Esophagus muscularis mucosa (tissue), 4 donors: ENCODE measurements at regions not wholly inside any gene's neighbourhood (a gene's known extent, or its start where the extent isn't known, plus 50 kb on each side); places are given as distances from the start of the nearest gene placed in this dataset.
A peak's percentile ranks its signal among the peaks of the same experiment; 100 is the strongest.
"Not testable (repeated sequence)": the region's sequence is repeated elsewhere in the genome, so short reads cannot be mapped to it uniquely, and the experiment has no call there.

Experiments used
- DNase-seq: peaks from one replicate; pipeline ENCODE4 v3.0.0-alpha.2; 2017; ENCODE audit errors: extremely low spot score
- H3K27ac ChIP-seq, 4 donors: fragments of 200-600 bp; sonication (generic); replicated peaks in 1 of 4; 1 replicate in 3 of 4; 2 replicates in 1 of 4; pipeline ENCODE4 v1.5.1; 2016 to 2019; ENCODE audit warnings: mild to moderate bottlenecking in 1 of 4
- H3K27me3 ChIP-seq, 4 donors: fragments of 200-600 bp; sonication (generic); one replicate each; pipeline versions ENCODE4 v1.5.1 to v1.6.0; 2016 to 2019
- H3K36me3 ChIP-seq, 4 donors: fragments of 200-600 bp; sonication (generic); one replicate each; pipeline ENCODE4 v1.5.1; 2016 to 2019
- H3K4me1 ChIP-seq, 4 donors: fragments of 200-600 bp; sonication (generic); one replicate each; pipeline ENCODE4 v1.5.1; 2016 to 2019
- H3K4me3 ChIP-seq, 4 donors: fragments of 200-600 bp; sonication (generic); 1 replicate in 2 of 4; 2 replicates in 2 of 4; pipeline ENCODE4 v1.5.1; 2016 to 2019; ENCODE audit warnings: mild to moderate bottlenecking in 4 of 4, moderate library complexity in 1 of 4
- H3K9me3 ChIP-seq, 4 donors: fragments of 200-600 bp; sonication (generic); 1 replicate in 3 of 4; 2 replicates in 1 of 4; pipeline ENCODE4 v1.5.1; 2016 to 2019
- EP300 ChIP-seq: sonication (generic); formaldehyde crosslinking; IDR thresholded peaks from one replicate; pipeline ENCODE4 v1.6.1; 2017; ENCODE audit warnings: antibody characterized with exemption
- POLR2A ChIP-seq: fragments of 450-650 bp; IDR thresholded peaks from one replicate; pipeline ENCODE4 v1.6.1; 2017; ENCODE audit warnings: antibody characterized with exemption, moderate library complexity, mild to moderate bottlenecking, low read depth
- POLR2AphosphoS5 ChIP-seq, 2 donors: sonication (generic); formaldehyde crosslinking; IDR thresholded peaks; one replicate each; pipeline ENCODE4 v1.6.1; 2017; ENCODE audit warnings: antibody characterized with exemption in 2 of 2
- WGBS: methylation state at CpG from one replicate; pipeline ENCODE4 v1.1.5; 2018; 5-methylcytosine and 5-hydroxymethylcytosine counted together
- intact Hi-C: fragments of 100-400 bp; cut with DNase I; formaldehyde crosslinking; loops from one replicate; pipeline ENCODE4 v1.15.1; 2023
- TF ChIP-seq, protein P1 (sequence below), 3 experiments: fragments of 200-600 bp in 2 of 3; fragments of 450-650 bp in 1 of 3; sonication (generic) in 2 of 3; IDR thresholded peaks; one replicate each; pipeline ENCODE4 v1.5.1; 2017 to 2019; ENCODE audit warnings: antibody characterized with exemption in 3 of 3, mild to moderate bottlenecking in 2 of 3, moderate library complexity in 1 of 3

DNA sequence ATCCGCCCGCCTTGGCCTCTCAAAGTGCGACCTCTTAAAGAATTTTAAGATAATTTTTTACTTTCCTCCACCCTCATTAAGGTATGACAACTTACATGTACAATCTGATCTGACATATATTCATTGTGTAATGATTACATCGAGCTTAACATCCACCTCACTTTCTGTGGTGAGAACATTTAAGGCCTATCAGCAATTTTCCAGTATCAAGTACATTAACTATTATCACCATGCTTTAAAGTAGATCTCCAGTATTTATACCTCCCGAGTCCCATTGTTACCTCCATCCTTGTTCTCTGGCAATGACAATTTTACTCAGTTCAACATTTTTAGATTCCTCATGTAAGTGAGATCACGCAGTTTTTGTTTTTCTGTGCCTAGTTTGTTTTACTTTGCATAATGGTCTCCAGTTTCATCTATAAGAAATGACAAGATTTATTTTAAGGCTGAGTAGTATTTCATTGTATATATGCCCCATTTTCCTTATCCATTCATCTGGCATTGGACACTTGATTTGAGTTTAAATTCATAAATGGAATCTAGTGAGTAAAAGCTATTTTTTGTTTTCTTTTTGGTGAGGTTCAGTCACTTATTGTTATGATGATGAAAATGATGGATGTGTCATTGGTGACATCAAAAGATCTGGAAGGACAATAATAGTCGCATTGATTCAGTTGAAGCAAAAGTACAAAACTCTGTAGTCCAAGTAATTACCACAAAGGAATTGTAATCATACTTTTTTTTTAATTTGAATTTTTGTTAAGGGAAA is 87.0 kb downstream of the OR2B2 start:
- peak overlapping the region; percentile 39 to 62 (median 48) for H3K4me3 ChIP-seq
- peaks cover 2 to 11% (median 5%) of the 10 kb centered on the region in 4 donors for H3K4me1 ChIP-seq
- H3K9me3 ChIP-seq: no peaks in the 10 kb centered on the region
- peaks cover 0 to 45% (median 21%) of the 10 kb centered on the region in 4 donors for H3K27me3 ChIP-seq
- no peaks in the 10 kb centered on the region for H3K36me3 ChIP-seq
- intact Hi-C loops: no loop called here
- 51% methylated on average over 7 of the region's 7 CpGs for WGBS
- peak overlapping the region in 2 of 4 donors; percentile 81 to 84 for H3K27ac ChIP-seq
- no peak for TF ChIP-seq POLR2A
- TF ChIP-seq, protein P1, sequence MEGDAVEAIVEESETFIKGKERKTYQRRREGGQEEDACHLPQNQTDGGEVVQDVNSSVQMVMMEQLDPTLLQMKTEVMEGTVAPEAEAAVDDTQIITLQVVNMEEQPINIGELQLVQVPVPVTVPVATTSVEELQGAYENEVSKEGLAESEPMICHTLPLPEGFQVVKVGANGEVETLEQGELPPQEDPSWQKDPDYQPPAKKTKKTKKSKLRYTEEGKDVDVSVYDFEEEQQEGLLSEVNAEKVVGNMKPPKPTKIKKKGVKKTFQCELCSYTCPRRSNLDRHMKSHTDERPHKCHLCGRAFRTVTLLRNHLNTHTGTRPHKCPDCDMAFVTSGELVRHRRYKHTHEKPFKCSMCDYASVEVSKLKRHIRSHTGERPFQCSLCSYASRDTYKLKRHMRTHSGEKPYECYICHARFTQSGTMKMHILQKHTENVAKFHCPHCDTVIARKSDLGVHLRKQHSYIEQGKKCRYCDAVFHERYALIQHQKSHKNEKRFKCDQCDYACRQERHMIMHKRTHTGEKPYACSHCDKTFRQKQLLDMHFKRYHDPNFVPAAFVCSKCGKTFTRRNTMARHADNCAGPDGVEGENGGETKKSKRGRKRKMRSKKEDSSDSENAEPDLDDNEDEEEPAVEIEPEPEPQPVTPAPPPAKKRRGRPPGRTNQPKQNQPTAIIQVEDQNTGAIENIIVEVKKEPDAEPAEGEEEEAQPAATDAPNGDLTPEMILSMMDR (IDR thresholded peaks at IDR 0.05): no peak
- DNase-seq: no peak

- peak in 1 of 2 donors; percentile 17 for TF ChIP-seq POLR2AphosphoS5 (IDR thresholded peaks at IDR 0.05)
- H3K4me1 ChIP-seq, DNase-seq, H3K36me3 ChIP-seq, intact Hi-C loops, H3K9me3 ChIP-seq: not testable (repeated sequence)
- Histone ChIP-seq H3K4me3 (peak overlapping the region; percentile 39 to 62 (median 48)), H3K27me3 (peaks cover 0 to 49% (median 21%) of the 10 kb centered on the region in 4 donors), H3K27ac (peak overlapping the region; percentile 12 to 84 (median 76))
- WGBS: 11% methylated on average over 21 of the region's 53 CpGs
These were observed 87.8 kb downstream of the OR2B2 start for GRCh38 chr6:27824211-27825024.

DNA sequence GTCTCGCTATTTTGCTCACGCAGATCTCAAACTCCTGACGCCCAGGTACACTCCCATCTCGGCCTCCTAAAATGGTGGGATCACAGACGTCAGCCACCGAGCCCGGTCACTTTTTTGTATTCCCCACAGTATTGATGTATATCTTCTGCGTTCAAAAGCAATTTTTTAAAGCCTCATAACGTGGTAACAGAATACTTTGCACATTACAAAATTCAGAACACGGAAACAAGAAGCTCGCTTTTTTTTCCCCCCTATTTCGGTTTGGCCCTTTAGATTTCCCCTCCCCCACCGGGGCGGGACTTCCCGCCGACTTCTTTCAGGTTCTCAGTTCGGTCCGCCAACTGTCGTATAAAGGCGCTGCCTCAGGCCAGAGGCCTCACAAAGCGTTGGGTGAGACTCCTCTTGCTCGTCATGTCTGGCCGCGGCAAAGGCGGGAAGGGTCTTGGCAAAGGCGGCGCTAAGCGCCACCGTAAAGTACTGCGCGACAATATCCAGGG is 88.4 kb downstream of the OR2B2 start:
- H3K36me3 ChIP-seq, DNase-seq, intact Hi-C loops, H3K9me3 ChIP-seq, H3K4me1 ChIP-seq: not testable (repeated sequence)
- peak in 1 of 2 donors; percentile 14 for TF ChIP-seq POLR2AphosphoS5 (IDR thresholded peaks at IDR 0.05)
- peaks cover 0 to 56% (median 22%) of the 10 kb centered on the region in 4 donors for H3K27me3 ChIP-seq
- peak overlapping the region in 3 of 4 donors; percentile 45 to 81 (median 70) for H3K27ac ChIP-seq
- H3K4me3 ChIP-seq: peak overlapping the region; percentile 39 to 58 (median 48)
- WGBS: under 1% methylated on average over 19 of the region's 31 CpGs

- Histone ChIP-seq H3K4me3 (no peak overlapping the region), H3K27ac (no peak overlapping the region), H3K27me3 (peaks cover 0 to 70% (median 10%) of the 10 kb centered on the region in 4 donors), H3K36me3 (no peaks in the 10 kb centered on the region), H3K9me3 (no peaks in the 10 kb centered on the region), H3K4me1 (peaks cover 3 to 14% (median 7%) of the 10 kb centered on the region in 4 donors)
- no peak for DNase-seq
- WGBS: 90% methylated on average over 3 of the region's 3 CpGs
- intact Hi-C loops: no loop called here
- TF ChIP-seq EP300: no peak
- TF ChIP-seq POLR2AphosphoS5 (IDR thresholded peaks at IDR 0.05): no peak
- TF ChIP-seq, protein P1 (IDR thresholded peaks at IDR 0.05): no peak
- TF ChIP-seq POLR2A: no peak
These were observed 95.3 kb downstream of the OR2B2 start for GRCh38 chr6:27816906-27817305.

GRCh38 chr6:27814665-27815424 is 97.4 kb downstream of the OR2B2 start:
- peak overlapping the region in 2 of 4 donors; percentile 11 to 39 for H3K27ac ChIP-seq
- WGBS: 3% methylated on average over 20 of the region's 40 CpGs

GRCh38 chr6:27814415-27814664 is 97.9 kb downstream of the OR2B2 start:
- peaks cover 0 to 62% (median 16%) of the 10 kb centered on the region in 4 donors for H3K27me3 ChIP-seq
- not testable (repeated sequence) for H3K36me3 ChIP-seq

More at GRCh38 chr6:27814665-27815424, 97.4 kb downstream of the OR2B2 start:
- H3K36me3 ChIP-seq: no peaks in the 10 kb centered on the region
- no peaks in the 10 kb centered on the region for H3K9me3 ChIP-seq
- TF ChIP-seq POLR2A: no peak
- TF ChIP-seq POLR2AphosphoS5 (IDR thresholded peaks at IDR 0.05): peak in 1 of 2 donors; percentile 87
- peak overlapping the region; percentile 43 to 54 (median 44) for H3K4me3 ChIP-seq
- intact Hi-C loops: no loop called here
- H3K27me3 ChIP-seq: peaks cover 0 to 66% (median 15%) of the 10 kb centered on the region in 4 donors
- H3K4me1 ChIP-seq: peaks cover 3 to 30% (median 19%) of the 10 kb centered on the region in 4 donors
- no peak for DNase-seq

More at GRCh38 chr6:27814415-27814664, 97.9 kb downstream of the OR2B2 start:
- H3K27ac ChIP-seq: peak overlapping the region in 1 of 4 donors; percentile 39
- peak overlapping the region; percentile 43 to 54 (median 44) for H3K4me3 ChIP-seq
- DNase-seq, intact Hi-C loops, H3K9me3 ChIP-seq: not testable (repeated sequence)
- peaks cover 3 to 31% (median 19%) of the 10 kb centered on the region in 4 donors for H3K4me1 ChIP-seq
- 6% methylated on average over 2 of the region's 24 CpGs for WGBS
